ENCODE measurements at regions not wholly inside any gene's neighbourhood (a gene's known extent, or its start where the extent isn't known, plus 50 kb on each side); places are given as distances from the start of the nearest gene placed in this dataset.

GRCh38 chr9:129458663-129459546 lies 162.0 kb downstream of the C9orf50 start:
- Histone ChIP-seq H3K79me2 (ENCODE audit: low read depth) (no peaks in the 10 kb centered on the region), H4K20me1 (ENCODE audit: insufficient read depth) (no peaks in the 10 kb centered on the region), H3K4me1 (replicated peaks; ENCODE audit: insufficient read depth) (peaks cover 42% of the 10 kb centered on the region), H3K27me3 (ENCODE audit: insufficient read depth, low read depth) (no peaks in the 10 kb centered on the region), H2AFZ (no peak overlapping the region), H3K4me2 (0 out of 2 replicates have a peak overlapping the region, but pooled peaks have one; percentile 2), H3F3A (ENCODE audit: insufficient read depth, low read depth) (peaks cover 14% of the 10 kb centered on the region), H3K4me3 (no peak overlapping the region), H3K9me2 (ENCODE audit: insufficient read depth) (no peaks in the 10 kb centered on the region), H3K9me3 (ENCODE audit: insufficient read depth, low read depth) (no peaks in the 10 kb centered on the region), H3K36me3 (ENCODE audit: low read depth) (no peaks in the 10 kb centered on the region), H3K27ac (no peak overlapping the region)
- ChIA-PET CTCF (interaction anchor here (0.6 kb wide), 2 partner anchors 153 to 165 kb away, joined by 4 read pairs; no protein-coding TSS in a partner anchor), POLR2A (ENCODE audit: unreplicated experiment) (no interaction called here)
- BruUV-seq (replicated peaks) = no TSS peak
- no peak for TF ChIP-seq EZH2 (IDR thresholded peaks at IDR 0.05; ENCODE audit: low read depth)
- TF ChIP-seq CTCF (conservative IDR thresholded peaks at IDR 0.05) = no peak
- intact Hi-C loops (cut with micrococcal nuclease; ENCODE audit: unreplicated experiment) = no loop called here
- DNase-seq = peak in 1 of 2 experiments; percentile 33

- Histone ChIP-seq H3K27me3 (ENCODE audit: insufficient read depth, low read depth) (no peaks in the 10 kb centered on the region), H3K9me3 (ENCODE audit: insufficient read depth, low read depth) (no peaks in the 10 kb centered on the region), H3K9me2 (ENCODE audit: insufficient read depth) (no peaks in the 10 kb centered on the region), H4K20me1 (ENCODE audit: insufficient read depth) (no peaks in the 10 kb centered on the region), H3K4me1 (replicated peaks; ENCODE audit: insufficient read depth) (peaks cover 42% of the 10 kb centered on the region), H3K36me3 (ENCODE audit: low read depth) (no peaks in the 10 kb centered on the region), H3K79me2 (ENCODE audit: low read depth) (no peaks in the 10 kb centered on the region), H3K4me3 (no peak overlapping the region), H3K4me2 (0 out of 2 replicates have a peak overlapping the region, but pooled peaks have one; percentile 2), H3F3A (ENCODE audit: insufficient read depth, low read depth) (peaks cover 14% of the 10 kb centered on the region), H3K27ac (no peak overlapping the region), H2AFZ (no peak overlapping the region)
- no TSS peak for BruUV-seq (replicated peaks)
- DNase-seq = no peak
- ChIA-PET POLR2A (ENCODE audit: unreplicated experiment) (no interaction called here), CTCF (interaction anchor here (0.6 kb wide), 2 partner anchors 154 to 166 kb away, joined by 4 read pairs; no protein-coding TSS in a partner anchor)
- TF ChIP-seq EZH2 (IDR thresholded peaks at IDR 0.05; ENCODE audit: low read depth) (no peak), CTCF (conservative IDR thresholded peaks at IDR 0.05) (no peak)
- intact Hi-C loops (cut with micrococcal nuclease; ENCODE audit: unreplicated experiment) = no loop called here
Observed at GRCh38 chr9:129458155-129458661, 162.7 kb downstream of the C9orf50 start.

- no peak for DNase-seq
Observed at GRCh38 chr9:129457325-129457779, 163.5 kb downstream of the C9orf50 start.

More at GRCh38 chr9:129457325-129457779, 163.5 kb downstream of the C9orf50 start:
- TF ChIP-seq CTCF (conservative IDR thresholded peaks at IDR 0.05) (no peak), EZH2 (IDR thresholded peaks at IDR 0.05; ENCODE audit: low read depth) (no peak)
- no peaks in the 10 kb centered on the region for H3K79me2 ChIP-seq (ENCODE audit: low read depth)
- H3K9me3 ChIP-seq (ENCODE audit: insufficient read depth, low read depth) = no peaks in the 10 kb centered on the region
- no peak overlapping the region for H2AFZ ChIP-seq
- peaks cover 14% of the 10 kb centered on the region for H3F3A ChIP-seq (ENCODE audit: insufficient read depth, low read depth)
- intact Hi-C loops (cut with micrococcal nuclease; ENCODE audit: unreplicated experiment) = no loop called here
- H3K36me3 ChIP-seq (ENCODE audit: low read depth) = no peaks in the 10 kb centered on the region
- no peaks in the 10 kb centered on the region for H4K20me1 ChIP-seq (ENCODE audit: insufficient read depth)
- H3K27me3 ChIP-seq (ENCODE audit: insufficient read depth, low read depth) = no peaks in the 10 kb centered on the region
- ChIA-PET POLR2A (ENCODE audit: unreplicated experiment) (no interaction called here), CTCF (no interaction called here)
- peaks cover 41% of the 10 kb centered on the region for H3K4me1 ChIP-seq (replicated peaks; ENCODE audit: insufficient read depth)
- H3K4me2 ChIP-seq = no peak overlapping the region
- no TSS peak for BruUV-seq (replicated peaks)
- no peaks in the 10 kb centered on the region for H3K9me2 ChIP-seq (ENCODE audit: insufficient read depth)
- H3K4me3 ChIP-seq = no peak overlapping the region
- no peak overlapping the region for H3K27ac ChIP-seq
